ENCODE measurements at regions not wholly inside any gene's neighbourhood (a gene's known extent, or its start where the extent isn't known, plus 50 kb on each side); places are given as distances from the start of the nearest gene placed in this dataset.

DNA sequence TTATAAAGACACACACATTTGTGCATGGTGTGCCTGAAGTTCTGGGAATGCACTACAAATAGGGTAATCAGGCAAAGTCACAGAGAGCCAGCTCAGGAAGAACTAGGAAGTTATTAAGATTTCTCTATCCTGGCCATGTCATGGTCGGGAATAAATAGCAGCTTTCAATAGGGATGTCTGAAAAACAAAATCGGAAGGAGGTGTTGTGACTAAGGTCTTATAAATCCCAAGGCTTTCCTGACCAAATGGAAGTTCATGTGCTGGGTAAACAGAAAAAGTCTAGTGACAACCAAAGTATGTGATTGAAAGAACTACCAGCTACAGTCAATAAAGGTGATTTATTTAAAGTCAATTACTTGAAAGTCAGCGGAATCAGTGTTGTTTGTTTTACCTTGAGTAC is 262.5 kb upstream of the HS3ST1 start:
- no peak overlapping the region for H3K4me3 ChIP-seq
- intact Hi-C loops (cut with DNase I): no loop called here
- TF ChIP-seq, protein P1, sequence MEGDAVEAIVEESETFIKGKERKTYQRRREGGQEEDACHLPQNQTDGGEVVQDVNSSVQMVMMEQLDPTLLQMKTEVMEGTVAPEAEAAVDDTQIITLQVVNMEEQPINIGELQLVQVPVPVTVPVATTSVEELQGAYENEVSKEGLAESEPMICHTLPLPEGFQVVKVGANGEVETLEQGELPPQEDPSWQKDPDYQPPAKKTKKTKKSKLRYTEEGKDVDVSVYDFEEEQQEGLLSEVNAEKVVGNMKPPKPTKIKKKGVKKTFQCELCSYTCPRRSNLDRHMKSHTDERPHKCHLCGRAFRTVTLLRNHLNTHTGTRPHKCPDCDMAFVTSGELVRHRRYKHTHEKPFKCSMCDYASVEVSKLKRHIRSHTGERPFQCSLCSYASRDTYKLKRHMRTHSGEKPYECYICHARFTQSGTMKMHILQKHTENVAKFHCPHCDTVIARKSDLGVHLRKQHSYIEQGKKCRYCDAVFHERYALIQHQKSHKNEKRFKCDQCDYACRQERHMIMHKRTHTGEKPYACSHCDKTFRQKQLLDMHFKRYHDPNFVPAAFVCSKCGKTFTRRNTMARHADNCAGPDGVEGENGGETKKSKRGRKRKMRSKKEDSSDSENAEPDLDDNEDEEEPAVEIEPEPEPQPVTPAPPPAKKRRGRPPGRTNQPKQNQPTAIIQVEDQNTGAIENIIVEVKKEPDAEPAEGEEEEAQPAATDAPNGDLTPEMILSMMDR (IDR thresholded peaks at IDR 0.05): no peak
- no peaks in the 10 kb centered on the region for H3K36me3 ChIP-seq
- no peaks in the 10 kb centered on the region for H3K9me3 ChIP-seq
- H3K27ac ChIP-seq: no peak overlapping the region
- ATAC-seq (no peak), DNase-seq (no peak)
- no peaks in the 10 kb centered on the region for H3K27me3 ChIP-seq
- no peaks in the 10 kb centered on the region for H3K4me1 ChIP-seq

DNA sequence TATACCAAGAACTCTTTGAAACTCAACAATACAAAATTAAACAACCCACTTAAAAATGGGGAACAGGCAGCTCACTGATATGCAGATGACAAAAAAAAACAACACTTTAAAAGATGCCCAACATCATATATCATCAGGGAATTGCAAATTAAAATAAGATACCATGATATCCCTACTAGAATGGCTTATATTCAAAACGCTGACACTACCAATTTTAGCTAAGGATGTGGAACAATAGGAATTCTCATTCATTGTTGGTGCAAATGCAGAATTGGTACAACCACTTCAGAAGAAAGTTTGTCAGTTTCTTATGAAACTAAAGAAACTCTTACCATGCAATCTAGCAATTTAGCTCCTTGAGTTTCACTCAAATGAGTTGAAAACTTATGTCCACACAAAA is 259.0 kb upstream of the HS3ST1 start:
- intact Hi-C loops (cut with DNase I): no loop called here

DNA sequence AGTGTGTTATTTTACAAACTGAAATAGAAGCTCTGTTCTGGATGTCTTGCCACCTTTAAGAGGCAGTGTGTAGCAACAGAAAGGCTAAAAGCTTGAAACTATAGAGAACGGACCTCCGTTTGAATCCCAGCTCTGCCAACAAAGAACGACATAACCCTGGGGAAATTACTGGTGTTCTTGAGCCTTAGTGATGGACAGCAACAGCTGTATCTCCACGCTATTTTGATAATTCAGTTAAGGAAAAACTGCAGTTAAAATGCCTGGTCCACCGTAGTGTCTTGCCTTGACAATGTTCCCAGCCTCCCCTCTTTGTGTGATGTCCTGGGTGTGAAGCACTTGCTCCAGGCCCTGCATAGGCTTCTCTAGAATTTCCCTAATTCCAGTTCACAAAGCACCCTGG is 256.8 kb upstream of the HS3ST1 start:
- TF ChIP-seq, protein P1 (IDR thresholded peaks at IDR 0.05): no peak

More for the DNA sequence above, 259.0 kb upstream of the HS3ST1 start:
- Histone ChIP-seq H3K4me3 (no peak overlapping the region), H3K36me3 (no peaks in the 10 kb centered on the region), H3K4me1 (no peaks in the 10 kb centered on the region), H3K9me3 (no peaks in the 10 kb centered on the region), H3K27me3 (no peaks in the 10 kb centered on the region), H3K27ac (no peak overlapping the region)
- no peak for DNase-seq
- TF ChIP-seq, protein P1 (IDR thresholded peaks at IDR 0.05): no peak
- no peak for ATAC-seq

DNA sequence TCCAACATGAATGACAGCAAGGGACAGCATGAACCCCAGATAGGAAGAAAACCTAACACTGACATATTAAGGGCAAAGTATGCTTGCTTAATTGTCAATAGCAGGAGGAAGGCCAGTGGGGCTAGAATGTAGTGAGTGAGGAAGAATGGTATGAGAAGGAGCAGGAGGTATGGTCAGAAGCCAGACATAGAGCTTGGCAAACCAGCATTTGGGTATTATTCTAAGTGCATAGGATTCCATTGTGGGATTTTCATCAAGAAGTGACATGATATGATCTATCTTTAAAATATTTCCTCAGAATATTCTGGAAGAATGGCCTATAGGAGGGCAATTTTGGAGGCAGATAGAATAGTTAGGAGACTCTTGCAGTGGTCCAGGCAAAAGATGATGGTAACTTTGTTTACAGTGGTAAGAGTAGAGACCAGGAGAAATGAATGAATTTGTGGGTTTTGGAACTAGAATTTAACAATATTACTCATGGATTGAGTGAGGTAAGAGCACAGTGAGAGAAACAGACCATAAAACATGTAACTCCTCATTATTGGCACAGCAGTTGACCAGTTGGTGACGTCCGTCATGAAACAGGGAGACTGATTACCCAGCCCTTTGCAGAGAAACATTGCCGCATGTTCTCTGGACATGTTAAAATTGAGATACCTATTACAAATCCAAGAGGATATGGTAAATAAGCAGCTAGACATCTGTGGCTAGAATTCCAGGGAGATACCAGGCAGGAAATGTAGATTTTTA is 246.5 kb upstream of the HS3ST1 start:
- no peaks in the 10 kb centered on the region for H3K36me3 ChIP-seq
- H3K4me3 ChIP-seq: no peak overlapping the region
- DNase-seq (no peak), ATAC-seq (no peak)
- H3K27me3 ChIP-seq: no peaks in the 10 kb centered on the region
- H3K4me1 ChIP-seq: no peaks in the 10 kb centered on the region
- intact Hi-C loops (cut with DNase I): no loop called here
- H3K27ac ChIP-seq: no peak overlapping the region
- TF ChIP-seq, protein P1 (IDR thresholded peaks at IDR 0.05): no peak
- no peaks in the 10 kb centered on the region for H3K9me3 ChIP-seq

More for the DNA sequence above, 256.8 kb upstream of the HS3ST1 start:
- no peaks in the 10 kb centered on the region for H3K27me3 ChIP-seq
- no peak overlapping the region for H3K4me3 ChIP-seq
- no peaks in the 10 kb centered on the region for H3K4me1 ChIP-seq
- H3K36me3 ChIP-seq: no peaks in the 10 kb centered on the region
- no peak for ATAC-seq
- H3K9me3 ChIP-seq: no peaks in the 10 kb centered on the region
- H3K27ac ChIP-seq: no peak overlapping the region
- intact Hi-C loops (cut with DNase I): no loop called here
- DNase-seq: no peak

DNA sequence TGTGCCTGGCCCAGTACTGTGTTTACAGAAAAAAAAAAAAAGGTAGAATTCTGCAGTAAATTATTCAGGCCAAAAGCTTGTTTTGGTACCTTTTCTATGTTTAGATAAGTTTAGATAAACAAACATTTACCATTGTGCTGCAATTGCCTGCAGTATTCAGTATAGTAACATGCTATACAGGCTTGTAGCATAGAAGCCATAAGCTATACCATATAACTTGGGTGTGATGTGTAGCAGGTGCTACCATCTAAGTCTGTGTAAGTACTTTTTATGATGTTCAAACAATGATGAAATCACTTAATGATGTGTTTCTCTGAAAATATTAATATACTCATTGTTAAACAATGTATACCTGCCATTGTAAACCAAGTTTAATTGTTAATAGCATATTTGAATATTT is 241.6 kb upstream of the HS3ST1 start:
- intact Hi-C loops (cut with DNase I): no loop called here
- no peak overlapping the region for H3K27ac ChIP-seq
- no peaks in the 10 kb centered on the region for H3K9me3 ChIP-seq
- H3K4me1 ChIP-seq: no peaks in the 10 kb centered on the region
- H3K4me3 ChIP-seq: no peak overlapping the region
- DNase-seq (no peak), ATAC-seq (no peak)
- TF ChIP-seq, protein P1 (IDR thresholded peaks at IDR 0.05): no peak
- no peaks in the 10 kb centered on the region for H3K27me3 ChIP-seq
- no peaks in the 10 kb centered on the region for H3K36me3 ChIP-seq

Data from upper lobe of right lung (tissue), 1 donor.